ENCODE measurements at regions not wholly inside any gene's neighbourhood (a gene's known extent, or its start where the extent isn't known, plus 50 kb on each side); places are given as distances from the start of the nearest gene placed in this dataset.

GRCh38 chr5:101036778-101037177, 133.7 kb upstream of the ST8SIA4 start:
- TF ChIP-seq CTCF (IDR thresholded peaks at IDR 0.05; ENCODE audit: insufficient read depth, low read length) (no peak), GABPA (IDR thresholded peaks at IDR 0.05; ENCODE audit: low read depth) (no peak)
